HUES6 (cell line): ENCODE measurements at regions not wholly inside any gene's neighbourhood (a gene's known extent, or its start where the extent isn't known, plus 50 kb on each side); places are given as distances from the start of the nearest gene placed in this dataset.
"Not testable (repeated sequence)": the region's sequence is repeated elsewhere in the genome, so short reads cannot be mapped to it uniquely, and the experiment has no call there.

ENCODE experiments used
- H3K27ac ChIP-seq: 2 replicates; pipeline ENCODE4 v1.7.0; 2013; ENCODE audit warnings: low read depth, mild to moderate bottlenecking, low read length, inconsistent platforms
- H3K27me3 ChIP-seq: 2 replicates; pipeline ENCODE4 v1.6.1; 2013; ENCODE audit warnings: low read length; ENCODE audit not compliant: control insufficient read depth, insufficient read depth
- H3K36me3 ChIP-seq: 2 replicates; pipeline ENCODE4 v1.6.1; 2013; ENCODE audit warnings: low read length; ENCODE audit not compliant: control insufficient read depth, insufficient read depth
- H3K4me1 ChIP-seq: 2 replicates; pipeline ENCODE4 v1.6.1; 2013; ENCODE audit warnings: low read length; ENCODE audit not compliant: control insufficient read depth, insufficient read depth
- H3K4me3 ChIP-seq: 2 replicates; pipeline ENCODE4 v1.5.1; 2013; ENCODE audit warnings: low read depth, low read length
- H3K9ac ChIP-seq: one replicate; pipeline ENCODE4 v1.6.1; 2013; ENCODE audit warnings: mild to moderate bottlenecking, low read length
- H3K9me3 ChIP-seq: 2 replicates; pipeline ENCODE4 v1.6.1; 2013; ENCODE audit warnings: low read depth, low read length; ENCODE audit not compliant: control insufficient read depth, insufficient read depth

- Histone ChIP-seq H3K9ac (no peak overlapping the region), H3K27me3 (no peaks in the 10 kb centered on the region), H3K4me1 (no peaks in the 10 kb centered on the region), H3K4me3 (no peak overlapping the region), H3K9me3 (no peaks in the 10 kb centered on the region), H3K27ac (no peak overlapping the region), H3K36me3 (no peaks in the 10 kb centered on the region)
These were observed 253.4 kb upstream of the NETO1 start for GRCh38 chr18:73121207-73121606.

GRCh38 chr18:73120626-73121025 lies 252.8 kb upstream of the NETO1 start:
- no peaks in the 10 kb centered on the region for H3K9me3 ChIP-seq
- no peak overlapping the region for H3K27ac ChIP-seq
- no peaks in the 10 kb centered on the region for H3K27me3 ChIP-seq
- H3K4me3 ChIP-seq: no peak overlapping the region
- no peaks in the 10 kb centered on the region for H3K36me3 ChIP-seq
- H3K9ac ChIP-seq: no peak overlapping the region
- no peaks in the 10 kb centered on the region for H3K4me1 ChIP-seq

GRCh38 chr18:73119574-73119973 lies 251.8 kb upstream of the NETO1 start:
- Histone ChIP-seq H3K36me3 (no peaks in the 10 kb centered on the region), H3K27me3 (no peaks in the 10 kb centered on the region), H3K4me1 (no peaks in the 10 kb centered on the region), H3K27ac (no peak overlapping the region), H3K9ac (no peak overlapping the region), H3K4me3 (no peak overlapping the region), H3K9me3 (no peaks in the 10 kb centered on the region)

GRCh38 chr18:73118121-73118816 lies 250.5 kb upstream of the NETO1 start:
- no peak overlapping the region for H3K4me3 ChIP-seq
- no peak overlapping the region for H3K9ac ChIP-seq
- no peaks in the 10 kb centered on the region for H3K9me3 ChIP-seq
- no peaks in the 10 kb centered on the region for H3K4me1 ChIP-seq
- no peaks in the 10 kb centered on the region for H3K36me3 ChIP-seq
- no peak overlapping the region for H3K27ac ChIP-seq
- H3K27me3 ChIP-seq: no peaks in the 10 kb centered on the region

GRCh38 chr18:73110307-73110706 lies 242.5 kb upstream of the NETO1 start:
- H3K36me3 ChIP-seq: no peaks in the 10 kb centered on the region
- H3K4me3 ChIP-seq: no peak overlapping the region
- no peaks in the 10 kb centered on the region for H3K27me3 ChIP-seq
- H3K9ac ChIP-seq: no peak overlapping the region
- H3K4me1 ChIP-seq: no peaks in the 10 kb centered on the region
- H3K9me3 ChIP-seq: no peaks in the 10 kb centered on the region
- H3K27ac ChIP-seq: no peak overlapping the region

GRCh38 chr18:73101977-73102376 lies 234.2 kb upstream of the NETO1 start:
- H3K4me3 ChIP-seq: no peak overlapping the region
- peaks cover 12% of the 10 kb centered on the region for H3K4me1 ChIP-seq
- H3K9ac ChIP-seq: no peak overlapping the region
- no peaks in the 10 kb centered on the region for H3K27me3 ChIP-seq
- no peak overlapping the region for H3K27ac ChIP-seq
- H3K9me3 ChIP-seq: no peaks in the 10 kb centered on the region
- H3K36me3 ChIP-seq: no peaks in the 10 kb centered on the region

- H3K4me1 ChIP-seq: peaks cover 12% of the 10 kb centered on the region
- H3K27ac ChIP-seq, H3K4me3 ChIP-seq, H3K27me3 ChIP-seq, H3K9ac ChIP-seq, H3K36me3 ChIP-seq, H3K9me3 ChIP-seq: not testable (repeated sequence)
These were observed 233.7 kb upstream of the NETO1 start for GRCh38 chr18:73101491-73101890.

- Histone ChIP-seq H3K36me3 (no peaks in the 10 kb centered on the region), H3K4me1 (peaks cover 12% of the 10 kb centered on the region), H3K4me3 (no peak overlapping the region), H3K27me3 (no peaks in the 10 kb centered on the region), H3K27ac (no peak overlapping the region), H3K9ac (no peak overlapping the region), H3K9me3 (no peaks in the 10 kb centered on the region)
These were observed 232.0 kb upstream of the NETO1 start for GRCh38 chr18:73099759-73100158.

- no peaks in the 10 kb centered on the region for H3K27me3 ChIP-seq
- no peak overlapping the region for H3K9ac ChIP-seq
- 0 out of 2 replicates have a peak, but pooled peaks cover 2% of the 10 kb centered on the region for H3K9me3 ChIP-seq
- no peaks in the 10 kb centered on the region for H3K36me3 ChIP-seq
- no peak overlapping the region for H3K4me3 ChIP-seq
- no peaks in the 10 kb centered on the region for H3K4me1 ChIP-seq
- no peak overlapping the region for H3K27ac ChIP-seq
These were observed 226.0 kb upstream of the NETO1 start for GRCh38 chr18:73093687-73094250.

GRCh38 chr18:73088445-73088844 lies 220.7 kb upstream of the NETO1 start:
- Histone ChIP-seq H3K4me3 (no peak overlapping the region), H3K9me3 (0 out of 2 replicates have a peak, but pooled peaks cover 2% of the 10 kb centered on the region), H3K9ac (no peak overlapping the region), H3K36me3 (no peaks in the 10 kb centered on the region), H3K4me1 (no peaks in the 10 kb centered on the region), H3K27me3 (no peaks in the 10 kb centered on the region), H3K27ac (no peak overlapping the region)

GRCh38 chr18:73087282-73087977 lies 219.6 kb upstream of the NETO1 start:
- no peaks in the 10 kb centered on the region for H3K27me3 ChIP-seq
- no peaks in the 10 kb centered on the region for H3K36me3 ChIP-seq
- no peak overlapping the region for H3K9ac ChIP-seq
- no peaks in the 10 kb centered on the region for H3K4me1 ChIP-seq
- H3K9me3 ChIP-seq: 0 out of 2 replicates have a peak, but pooled peaks cover 2% of the 10 kb centered on the region
- no peak overlapping the region for H3K27ac ChIP-seq
- H3K4me3 ChIP-seq: no peak overlapping the region
